ENCODE measurements at regions not wholly inside any gene's neighbourhood (a gene's known extent, or its start where the extent isn't known, plus 50 kb on each side); places are given as distances from the start of the nearest gene placed in this dataset.

DNA sequence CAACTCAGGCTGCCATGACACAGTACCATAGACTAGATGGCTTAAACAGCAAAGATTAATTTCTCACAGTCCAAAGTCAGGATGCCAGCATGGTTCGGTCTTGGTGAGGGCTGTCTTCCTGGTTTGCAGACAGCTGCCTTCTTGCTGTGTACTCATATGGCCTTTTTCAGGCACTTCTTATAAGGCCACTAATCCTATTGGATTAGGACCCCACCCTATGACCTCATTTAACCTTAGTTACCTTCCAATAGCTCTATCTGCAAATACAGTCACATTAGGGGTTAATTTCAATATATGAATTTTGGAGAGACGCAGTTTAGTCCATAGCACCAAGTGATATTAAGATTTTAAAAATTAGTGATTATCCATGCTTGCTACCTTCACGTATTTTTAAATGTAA, 297.8 kb downstream of the WDR72 start:
- FAIRE-seq (no peak), DNase-seq (ENCODE audit: extremely low read depth in 1 of 4, low spot score in 3 of 4) (no peak), ATAC-seq (no peak)
- Histone ChIP-seq H3K4me1 (replicated peaks in 1 of 2; ENCODE audit: control insufficient read depth in 2 of 2, insufficient read depth in 2 of 2, low read length in 2 of 2) (no peaks in the 10 kb centered on the region), H3K9me1 (ENCODE audit: control insufficient read depth, insufficient read depth, low read length) (no peaks in the 10 kb centered on the region), H4K20me1 (replicated peaks; ENCODE audit: control insufficient read depth, insufficient read depth, low read length) (no peaks in the 10 kb centered on the region), H3K4me3 (no peak overlapping the region), H3K27me3 (ENCODE audit: control insufficient read depth in 2 of 2, insufficient read depth in 2 of 2, low read length in 2 of 2) (no peaks in the 10 kb centered on the region), H2AFZ (ENCODE audit: low read depth, low read length) (no peak overlapping the region), H3K27ac (ENCODE audit: extremely low read depth, low read depth, low read length) (no peak overlapping the region), H3K36me3 (ENCODE audit: control insufficient read depth, insufficient read depth, low read length) (no peaks in the 10 kb centered on the region), H3K4me2 (ENCODE audit: insufficient read depth, low read length) (no peak overlapping the region), H3K9me3 (replicated peaks; ENCODE audit: control insufficient read depth, insufficient read depth, low read depth, low read length) (no peaks in the 10 kb centered on the region), H3K9ac (ENCODE audit: insufficient read depth in 1 of 2, low read depth in 2 of 2, low read length in 2 of 2) (no peak overlapping the region), H3K79me2 (ENCODE audit: control insufficient read depth, insufficient read depth, low read length) (no peaks in the 10 kb centered on the region)
- BruUV-seq (replicated peaks): no TSS peak
- WGBS (ENCODE audit: insufficient coverage, low coverage, missing lambda C conversion rate): 0% methylated on average over 3 of the region's 3 CpGs
- ChIA-PET CTCF (ENCODE audit: low intra/inter-chr PET ratio) (no interaction called here), POLR2A (no interaction called here)
- in situ Hi-C loops (cut with MboI): no loop called here
- TF ChIP-seq GMEB1 (CRISPR knock-in tag; IDR thresholded peaks at IDR 0.05) (no peak), ZNF277 (CRISPR knock-in tag; IDR thresholded peaks at IDR 0.05; ENCODE audit: borderline replicate concordance) (no peak), ZNF143 (CRISPR knock-in tag; IDR thresholded peaks at IDR 0.05) (no peak), ZFP36 (IDR thresholded peaks at IDR 0.05; ENCODE audit: low read depth, low read length, partially characterized antibody) (no peak), POLR2B (IDR thresholded peaks at IDR 0.05; ENCODE audit: low read depth, partially characterized antibody) (no peak), SRSF1 (IDR thresholded peaks at IDR 0.05; ENCODE audit: low read depth, low read length) (no peak), TRIM28 (IDR thresholded peaks at IDR 0.05) (no peak), TAF7 (tag; IDR thresholded peaks at IDR 0.05) (no peak), ZNF121 (CRISPR knock-in tag; conservative IDR thresholded peaks at IDR 0.05) (no peak), HES1 (IDR thresholded peaks at IDR 0.05; ENCODE audit: low read depth) (no peak), TEAD1 (CRISPR knock-in tag; IDR thresholded peaks at IDR 0.05) (no peak), DDX20 (tag; IDR thresholded peaks at IDR 0.05; ENCODE audit: low read depth) (no peak), ZNF57 (CRISPR knock-in tag; IDR thresholded peaks at IDR 0.05) (no peak), SRSF9 (IDR thresholded peaks at IDR 0.05; ENCODE audit: borderline replicate concordance, low read depth, low read length) (no peak), MYNN (IDR thresholded peaks at IDR 0.05) (no peak), MYNN (CRISPR knock-in tag; IDR thresholded peaks at IDR 0.05) (no peak), SIN3B (IDR thresholded peaks at IDR 0.05; ENCODE audit: low read depth) (no peak), ZNF785 (CRISPR knock-in tag; IDR thresholded peaks at IDR 0.05) (no peak), IFI16 (CRISPR knock-in tag; IDR thresholded peaks at IDR 0.05) (no peak)
- TF ChIP-seq, protein P1, sequence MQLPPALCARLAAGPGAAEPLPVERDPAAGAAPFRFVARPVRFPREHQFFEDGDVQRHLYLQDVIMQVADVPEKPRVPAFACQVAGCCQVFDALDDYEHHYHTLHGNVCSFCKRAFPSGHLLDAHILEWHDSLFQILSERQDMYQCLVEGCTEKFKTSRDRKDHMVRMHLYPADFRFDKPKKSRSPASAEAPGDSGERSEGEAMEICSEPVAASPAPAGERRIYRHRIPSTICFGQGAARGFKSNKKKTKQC (CRISPR knock-in tag; IDR thresholded peaks at IDR 0.05): no peak
- TF ChIP-seq, protein P2, sequence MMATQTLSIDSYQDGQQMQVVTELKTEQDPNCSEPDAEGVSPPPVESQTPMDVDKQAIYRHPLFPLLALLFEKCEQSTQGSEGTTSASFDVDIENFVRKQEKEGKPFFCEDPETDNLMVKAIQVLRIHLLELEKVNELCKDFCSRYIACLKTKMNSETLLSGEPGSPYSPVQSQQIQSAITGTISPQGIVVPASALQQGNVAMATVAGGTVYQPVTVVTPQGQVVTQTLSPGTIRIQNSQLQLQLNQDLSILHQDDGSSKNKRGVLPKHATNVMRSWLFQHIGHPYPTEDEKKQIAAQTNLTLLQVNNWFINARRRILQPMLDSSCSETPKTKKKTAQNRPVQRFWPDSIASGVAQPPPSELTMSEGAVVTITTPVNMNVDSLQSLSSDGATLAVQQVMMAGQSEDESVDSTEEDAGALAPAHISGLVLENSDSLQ (IDR thresholded peaks at IDR 0.05): no peak
- intact Hi-C loops (cut with micrococcal nuclease): no loop called here
